Ureter (tissue), 1 donor: ENCODE measurements at regions not wholly inside any gene's neighbourhood (a gene's known extent, or its start where the extent isn't known, plus 50 kb on each side); places are given as distances from the start of the nearest gene placed in this dataset.
"Not testable (repeated sequence)": the region's sequence is repeated elsewhere in the genome, so short reads cannot be mapped to it uniquely, and the experiment has no call there.

Source experiments
- DNase-seq: peaks from one replicate; pipeline ENCODE4 v3.0.0-alpha.2; 2020; ENCODE audit warnings: low spot score
- donor health status: DM: yes; HTN: yes; CAD: no.

DNA sequence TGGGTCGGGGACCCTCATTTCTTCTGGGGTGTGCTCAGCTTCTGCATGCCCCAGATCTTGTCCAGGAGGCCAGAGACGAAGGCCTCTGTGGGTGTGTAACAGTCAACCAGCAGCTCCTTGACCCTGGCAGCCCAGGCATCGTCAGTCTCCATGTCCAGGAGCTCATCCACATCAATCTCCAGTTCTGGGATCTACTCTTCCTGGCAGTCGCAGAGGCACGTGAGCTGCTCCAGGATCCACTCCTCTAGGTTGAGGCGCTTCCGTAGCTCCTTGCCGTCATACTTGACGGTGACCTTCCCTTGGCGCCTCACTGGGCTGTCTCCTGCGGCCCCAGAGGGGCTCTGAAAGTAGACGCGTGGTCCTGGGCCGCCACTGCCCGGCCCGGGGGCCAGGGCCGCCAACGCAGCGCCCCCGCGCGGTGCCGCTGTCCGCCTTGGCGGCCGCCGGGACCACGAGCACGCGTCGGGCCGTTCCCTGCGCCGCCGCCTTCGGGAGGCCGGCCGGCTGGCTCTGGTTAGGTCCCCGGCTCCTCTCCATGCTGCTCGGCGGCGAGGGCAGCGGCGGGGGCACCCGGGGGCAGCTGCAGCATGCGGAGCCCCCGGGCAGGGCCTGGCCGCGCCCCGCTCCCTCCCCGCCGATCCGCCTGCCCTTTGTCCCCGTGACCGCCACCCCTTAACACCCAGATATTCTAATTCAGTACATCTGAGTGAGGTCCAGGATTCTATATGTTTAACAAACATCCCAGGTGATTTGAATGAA lies 170.5 kb downstream of the SEPTIN7 start:
- no peak for DNase-seq

- DNase-seq = peak; percentile 68
Observed at GRCh38 chr7:35975851-35976454, 175.1 kb downstream of the SEPTIN7 start.

DNA sequence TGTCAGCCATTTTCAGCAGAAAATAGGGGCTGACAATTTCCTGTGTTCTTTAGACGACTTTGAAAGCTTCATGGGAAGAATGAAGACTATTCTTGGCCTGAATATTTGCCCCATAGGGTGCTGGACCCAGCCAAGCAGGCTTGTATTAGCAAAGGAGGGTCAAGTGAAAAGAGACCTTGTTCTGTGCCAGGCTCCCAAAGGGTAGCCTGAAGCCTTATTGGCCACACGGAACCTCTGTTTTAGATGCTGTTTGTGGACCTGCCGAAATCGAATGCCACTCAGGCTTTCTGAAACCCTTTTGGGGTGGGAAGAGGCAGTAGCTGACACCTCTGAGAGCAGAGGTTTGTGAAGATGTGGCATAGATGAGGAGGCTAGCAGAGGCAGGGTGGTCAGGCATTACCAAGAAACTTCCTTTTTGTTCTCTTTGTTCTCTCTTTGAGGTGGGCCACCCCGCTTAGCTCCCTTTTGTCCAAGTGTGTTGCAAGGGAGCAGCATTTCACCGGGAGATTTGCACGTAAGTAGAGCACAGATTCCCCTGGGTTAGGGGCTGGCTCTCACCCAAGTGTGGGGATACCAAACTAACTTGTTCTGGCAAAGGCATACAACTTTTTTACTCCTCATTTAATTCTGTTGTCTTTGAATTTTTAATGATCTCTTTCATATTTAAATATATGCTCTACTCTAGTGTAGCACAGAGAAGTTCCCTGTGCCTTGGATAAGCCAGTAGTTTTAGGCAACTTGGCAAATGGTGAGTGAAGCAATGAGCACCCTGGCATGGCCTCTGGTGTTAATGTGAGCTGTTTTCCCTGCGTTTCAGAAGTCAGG lies 174.0 kb upstream of the EEPD1 start:
- not testable (repeated sequence) for DNase-seq

DNA sequence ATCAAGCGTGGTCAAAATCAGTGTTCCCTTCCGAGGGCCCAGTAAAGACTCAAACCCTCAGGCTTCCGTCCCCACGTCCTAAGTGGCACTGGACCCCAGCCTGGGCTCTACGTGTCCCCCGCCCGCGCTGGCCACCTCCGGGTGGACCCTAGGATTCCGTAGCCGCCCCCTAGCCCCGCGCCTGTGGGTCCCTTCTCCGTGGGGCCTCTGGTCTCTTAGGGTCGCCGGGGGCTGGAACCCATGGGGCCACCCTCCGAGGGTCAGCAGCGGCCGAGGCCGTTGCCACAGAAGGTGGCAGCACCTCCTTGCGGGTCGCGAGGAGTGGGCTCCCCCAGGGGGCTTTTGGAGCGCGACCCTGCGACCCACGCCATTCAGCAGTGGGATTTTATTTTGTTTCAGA lies 170.5 kb upstream of the EEPD1 start:
- DNase-seq = no peak

DNA sequence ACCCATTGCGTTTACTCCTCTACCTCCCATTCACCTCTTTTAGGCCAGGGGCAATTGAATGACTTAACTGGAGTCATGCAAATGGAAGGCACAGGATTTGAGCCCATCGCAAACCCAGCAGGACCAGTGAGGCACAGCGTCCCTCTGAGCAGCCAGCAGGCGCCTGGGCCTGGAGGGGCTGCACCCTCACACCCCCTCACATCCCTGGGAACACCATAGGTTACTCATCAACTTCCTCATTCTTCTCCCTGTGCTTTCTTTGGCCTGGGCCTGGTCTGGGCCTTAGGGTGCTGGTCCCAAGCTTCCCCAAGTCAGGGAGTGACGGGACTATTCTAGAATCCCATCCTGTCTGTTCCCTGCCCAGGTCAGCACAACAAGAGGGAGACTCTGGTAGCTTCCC lies 169.4 kb upstream of the EEPD1 start:
- DNase-seq = no peak

DNA sequence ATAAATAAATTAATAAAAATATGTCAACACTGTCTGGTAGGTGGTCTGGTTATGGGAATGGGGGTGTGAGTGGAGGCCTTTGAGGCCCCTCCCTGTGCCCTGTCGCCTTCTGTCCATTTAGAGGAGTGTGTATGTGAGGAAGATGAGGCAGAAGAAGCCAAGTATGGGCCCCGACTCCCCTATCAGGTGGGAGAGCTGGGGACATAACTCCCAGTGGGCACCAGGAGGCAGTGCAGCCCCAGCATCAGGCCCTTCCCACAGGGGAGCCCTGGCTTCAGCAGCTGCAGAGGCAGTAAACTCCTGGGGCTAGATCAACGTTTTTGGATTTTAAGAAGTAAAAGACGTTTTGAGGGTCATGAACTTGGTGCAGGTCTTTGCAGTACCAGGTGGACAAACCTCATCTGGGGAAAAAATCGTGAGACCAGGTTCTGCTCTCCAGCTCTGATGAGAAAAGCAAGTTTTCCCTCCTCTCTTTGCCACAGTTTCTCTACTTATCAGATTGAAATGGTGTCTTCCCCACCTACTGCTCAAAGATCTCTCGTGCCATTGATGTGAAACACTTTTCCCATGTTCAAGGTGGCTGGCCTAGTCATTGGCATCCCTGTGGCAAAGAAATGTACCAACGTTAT lies 167.8 kb upstream of the EEPD1 start:
- peak; percentile 83 for DNase-seq

- DNase-seq = no peak
Observed at GRCh38 chr7:35987016-35987415, 166.0 kb upstream of the EEPD1 start.

DNA sequence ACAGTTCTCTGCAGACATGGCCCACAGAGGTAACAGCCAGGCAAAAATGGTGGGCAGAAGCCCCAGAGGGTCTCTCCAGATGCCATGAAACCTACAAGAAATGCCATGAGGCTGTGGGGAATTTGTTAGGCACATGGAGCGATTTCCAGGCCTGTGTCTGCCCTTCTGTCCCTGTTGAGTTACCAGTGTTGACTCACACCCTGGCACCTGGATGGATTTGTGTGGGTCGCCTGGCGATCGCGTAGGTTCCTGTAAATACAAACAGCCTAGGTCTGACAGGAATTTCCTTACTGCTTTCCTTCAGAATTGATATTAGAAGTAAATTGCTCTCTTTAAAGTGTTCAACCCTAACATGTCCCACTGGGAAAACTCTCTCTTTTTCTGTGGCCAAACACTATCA lies 164.9 kb upstream of the EEPD1 start:
- no peak for DNase-seq

GRCh38 chr7:35988818-35989217 lies 164.2 kb upstream of the EEPD1 start:
- DNase-seq = no peak

DNA sequence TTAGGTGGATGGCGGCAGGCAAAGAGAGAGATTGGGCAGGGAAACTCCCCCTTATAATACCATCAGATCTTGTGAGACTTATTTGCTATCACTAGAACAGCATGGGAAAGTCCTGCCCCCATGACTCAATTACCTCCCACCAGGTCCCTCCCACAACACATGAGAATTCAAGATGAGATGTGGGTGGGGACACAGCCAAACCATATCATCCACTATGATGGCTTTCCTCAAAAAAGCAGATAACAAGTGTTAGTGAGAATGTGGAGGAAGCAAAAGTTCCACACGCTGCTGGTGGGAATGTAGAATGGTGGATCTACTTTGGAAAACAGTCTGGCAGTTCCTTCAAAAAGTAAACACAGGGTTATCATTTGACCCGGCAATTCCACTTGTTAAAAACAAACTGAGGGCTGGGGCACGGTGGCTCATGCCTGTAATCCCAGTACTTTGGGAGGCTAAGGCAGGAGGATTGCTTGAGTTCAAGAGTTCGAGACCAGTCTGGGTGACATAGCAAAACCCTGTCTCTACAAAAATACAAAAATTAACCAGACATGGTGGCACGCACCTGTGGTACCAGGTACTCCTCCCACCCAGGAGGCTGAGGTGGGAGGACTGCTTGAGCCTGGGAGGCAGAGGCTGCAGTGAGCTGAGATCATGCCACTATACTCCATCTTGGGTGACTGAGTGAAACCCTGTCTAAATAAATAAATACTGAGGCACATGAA lies 161.4 kb upstream of the EEPD1 start:
- no peak for DNase-seq

GRCh38 chr7:35992436-35992835 lies 160.6 kb upstream of the EEPD1 start:
- no peak for DNase-seq

GRCh38 chr7:35993113-35993512 lies 159.9 kb upstream of the EEPD1 start:
- DNase-seq = no peak

DNA sequence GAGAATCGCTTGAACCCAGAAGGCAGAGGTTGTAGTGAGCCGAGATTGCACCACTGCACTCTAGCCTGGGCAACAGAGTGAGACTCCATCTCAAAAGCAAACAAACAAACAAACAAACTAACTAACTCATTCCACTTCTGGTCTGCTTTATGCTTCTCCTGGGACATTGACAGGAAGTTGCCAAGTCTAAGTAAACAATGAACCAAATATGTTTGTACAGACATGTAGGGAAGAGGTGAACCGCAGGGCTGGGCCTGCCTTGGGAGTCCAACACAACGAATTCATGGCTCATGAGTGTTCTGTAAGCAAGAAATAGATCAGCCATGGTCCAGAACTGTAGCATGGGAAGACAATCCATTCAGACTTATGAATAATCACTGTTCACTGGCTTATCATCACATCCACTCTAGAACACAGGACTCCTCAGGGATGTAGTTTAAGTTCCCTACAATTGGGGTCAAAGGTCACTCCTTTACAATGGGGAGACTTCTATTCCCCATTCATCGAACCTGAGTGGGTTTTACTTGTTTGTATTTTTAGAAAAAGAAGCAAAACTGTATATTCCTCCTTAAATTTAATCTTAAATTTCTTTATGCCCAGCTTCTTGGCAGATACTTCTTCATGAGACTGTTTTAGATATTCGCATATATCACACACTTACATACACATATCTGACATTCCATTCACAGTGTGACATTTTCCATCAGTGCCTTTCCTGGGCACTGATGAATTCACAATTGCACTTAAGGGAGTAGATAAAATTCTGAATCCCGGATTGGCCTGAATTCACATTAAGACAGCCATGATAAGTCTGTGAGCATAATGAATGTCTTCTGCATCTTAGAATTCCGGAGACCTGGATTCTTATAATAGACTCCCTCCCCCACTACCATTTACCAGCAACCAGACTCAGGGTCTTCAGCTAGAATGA lies 159.1 kb upstream of the EEPD1 start:
- no peak for DNase-seq

- no peak for DNase-seq
Observed at GRCh38 chr7:35995334-35995733, 157.7 kb upstream of the EEPD1 start.

DNA sequence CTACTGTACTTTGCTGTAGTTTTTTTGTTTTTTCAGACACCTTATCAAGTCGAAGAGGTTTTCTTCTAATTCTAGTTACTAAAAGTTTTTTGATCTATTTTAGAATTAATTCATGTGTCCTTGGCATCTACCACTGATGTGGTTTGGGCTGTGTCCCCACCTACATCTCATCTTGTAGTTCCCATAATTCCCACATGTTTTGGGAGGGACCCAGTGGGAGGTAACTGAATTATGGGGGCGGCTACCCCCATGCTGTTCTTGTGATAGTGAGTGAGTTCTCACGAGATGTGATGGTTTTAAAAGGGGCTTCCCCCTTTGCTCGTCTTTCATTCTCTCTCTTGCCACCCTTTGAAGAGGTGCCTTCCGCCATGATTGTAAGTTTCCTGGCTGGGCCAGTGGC lies 154.6 kb upstream of the EEPD1 start:
- DNase-seq = no peak

DNA sequence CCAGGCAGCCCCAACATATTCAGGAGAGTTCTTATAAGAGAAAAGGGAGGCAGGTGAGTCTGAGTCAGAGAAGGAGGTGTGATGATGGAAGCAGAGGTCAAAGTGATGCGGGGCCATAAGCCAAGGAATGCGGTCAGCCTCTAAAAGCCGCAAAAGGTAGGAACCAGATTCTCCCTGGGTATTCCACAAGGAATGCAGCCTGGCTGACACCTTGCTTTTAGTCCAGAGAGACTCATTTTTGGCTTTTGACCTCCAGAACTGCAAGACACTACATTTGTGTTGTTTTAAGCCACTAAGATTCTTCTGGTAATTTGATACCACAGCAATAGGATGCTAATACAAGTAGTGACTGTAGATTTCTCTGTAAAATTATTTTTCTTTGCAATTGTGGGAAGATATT lies 151.5 kb upstream of the EEPD1 start:
- no peak for DNase-seq

GRCh38 chr7:36002900-36003299 lies 150.2 kb upstream of the EEPD1 start:
- DNase-seq = no peak

- no peak for DNase-seq
Observed at GRCh38 chr7:36003343-36003742, 149.7 kb upstream of the EEPD1 start.

DNA sequence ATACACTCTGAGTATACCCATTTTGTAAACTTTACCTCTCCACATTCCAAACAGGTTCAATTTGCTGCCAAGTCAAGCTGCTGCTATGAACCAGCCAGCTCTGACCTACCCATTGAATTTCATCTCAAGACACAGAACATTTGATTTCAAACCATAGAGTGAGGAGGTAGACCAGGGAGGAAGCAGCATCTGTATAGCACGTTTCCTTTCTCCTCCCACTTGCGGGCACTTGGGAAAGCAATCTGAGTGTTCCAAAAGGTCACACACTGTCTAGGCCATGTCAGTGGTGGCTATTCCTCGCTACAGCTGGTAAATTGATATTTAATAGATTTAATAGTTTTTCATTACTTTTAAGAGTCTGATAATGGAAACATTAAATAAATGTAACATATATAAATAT lies 147.8 kb upstream of the EEPD1 start:
- DNase-seq = no peak

DNA sequence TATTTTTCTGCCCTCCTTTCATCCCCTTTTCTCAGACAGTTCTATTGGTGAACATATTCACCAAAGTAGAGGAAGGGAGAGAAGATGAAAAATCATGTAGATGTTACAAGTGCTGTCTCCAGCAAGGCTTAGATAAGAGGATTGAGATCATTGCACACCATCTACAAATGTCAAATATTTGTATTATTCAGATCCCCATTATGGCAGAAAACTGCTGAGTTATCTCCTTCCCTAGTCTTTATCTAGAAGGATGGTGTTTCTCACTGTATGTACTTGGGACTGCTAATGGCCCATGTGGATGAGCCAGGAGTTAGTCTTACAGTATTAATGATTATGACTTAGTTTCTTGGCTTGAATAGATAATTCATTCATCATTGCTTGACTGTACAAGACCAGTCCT lies 147.2 kb upstream of the EEPD1 start:
- DNase-seq = no peak
